ENCODE measurements at regions not wholly inside any gene's neighbourhood (a gene's known extent, or its start where the extent isn't known, plus 50 kb on each side); places are given as distances from the start of the nearest gene placed in this dataset.

- no peaks in the 10 kb centered on the region for H3K36me3 ChIP-seq
- no peak for ATAC-seq
- H3K27me3 ChIP-seq, result no peaks in the 10 kb centered on the region
- no peaks in the 10 kb centered on the region for H3K9me3 ChIP-seq
- H3K4me3 ChIP-seq, result no peak overlapping the region
- no peak overlapping the region for H3K27ac ChIP-seq
- WGBS, 2 donors (ENCODE audit: low coverage in 1 of 2), result 17 to 46% methylated on average over 2 to 4 of the region's 4 CpGs
- peaks cover 0 to 6% (median 0%) of the 10 kb centered on the region in 3 donors for H3K4me1 ChIP-seq
- TF ChIP-seq POLR2A (IDR thresholded peaks at IDR 0.05), result no peak
- no peak for TF ChIP-seq CTCF (IDR thresholded peaks at IDR 0.05)
- no peak for TF ChIP-seq EP300 (IDR thresholded peaks at IDR 0.05)
- no peak for TF ChIP-seq POLR2AphosphoS5 (IDR thresholded peaks at IDR 0.05)
Observed at GRCh38 chr4:113849771-113850170, 88.2 kb upstream of the CAMK2D start.

GRCh38 chr4:113847710-113848109 lies 86.2 kb upstream of the CAMK2D start:
- Histone ChIP-seq H3K4me1 (peaks cover 0 to 6% (median 0%) of the 10 kb centered on the region in 3 donors), H3K9me3 (no peaks in the 10 kb centered on the region), H3K27me3 (no peaks in the 10 kb centered on the region), H3K4me3 (no peak overlapping the region), H3K27ac (no peak overlapping the region), H3K36me3 (no peaks in the 10 kb centered on the region)
- no peak for ATAC-seq
- TF ChIP-seq EP300 (IDR thresholded peaks at IDR 0.05) (no peak), POLR2A (IDR thresholded peaks at IDR 0.05) (no peak), CTCF (IDR thresholded peaks at IDR 0.05) (no peak), POLR2AphosphoS5 (IDR thresholded peaks at IDR 0.05) (no peak)
- 86 to 93% methylated on average over 3 to 5 of the region's 5 CpGs for WGBS, 2 donors (ENCODE audit: low coverage in 1 of 2)

GRCh38 chr4:113846433-113846832 lies 84.9 kb upstream of the CAMK2D start:
- H3K27me3 ChIP-seq, result no peaks in the 10 kb centered on the region
- 89 to 92% methylated on average over 2 to 3 of the region's 4 CpGs for WGBS, 2 donors (ENCODE audit: low coverage in 1 of 2)
- ATAC-seq, result no peak
- H3K27ac ChIP-seq, result no peak overlapping the region
- H3K36me3 ChIP-seq, result no peaks in the 10 kb centered on the region
- no peaks in the 10 kb centered on the region for H3K9me3 ChIP-seq
- H3K4me3 ChIP-seq, result no peak overlapping the region
- no peak for TF ChIP-seq CTCF (IDR thresholded peaks at IDR 0.05)
- H3K4me1 ChIP-seq, result peaks cover 0 to 6% (median 0%) of the 10 kb centered on the region in 3 donors

GRCh38 chr4:113845138-113845537 lies 83.6 kb upstream of the CAMK2D start:
- Histone ChIP-seq H3K4me1 (peaks cover 0 to 6% (median 0%) of the 10 kb centered on the region in 3 donors), H3K27ac (no peak overlapping the region), H3K9me3 (no peaks in the 10 kb centered on the region), H3K36me3 (no peaks in the 10 kb centered on the region), H3K27me3 (no peaks in the 10 kb centered on the region), H3K4me3 (no peak overlapping the region)
- ATAC-seq, result no peak
- 80 to 82% methylated on average over 5 of the region's 5 CpGs for WGBS, 2 donors (ENCODE audit: low coverage in 1 of 2)
- TF ChIP-seq POLR2AphosphoS5 (IDR thresholded peaks at IDR 0.05) (no peak), EP300 (IDR thresholded peaks at IDR 0.05) (no peak), POLR2A (IDR thresholded peaks at IDR 0.05) (no peak)

- Histone ChIP-seq H3K4me1 (no peaks in the 10 kb centered on the region), H3K36me3 (no peaks in the 10 kb centered on the region), H3K9me3 (no peaks in the 10 kb centered on the region), H3K27ac (no peak overlapping the region), H3K27me3 (no peaks in the 10 kb centered on the region), H3K4me3 (no peak overlapping the region)
- no peak for ATAC-seq
- 69 to 85% methylated on average over 2 of the region's 2 CpGs for WGBS, 2 donors (ENCODE audit: low coverage in 1 of 2)
- TF ChIP-seq POLR2AphosphoS5 (IDR thresholded peaks at IDR 0.05) (no peak), POLR2A (IDR thresholded peaks at IDR 0.05) (no peak), CTCF (IDR thresholded peaks at IDR 0.05) (no peak), EP300 (IDR thresholded peaks at IDR 0.05) (no peak)
Observed at GRCh38 chr4:113844369-113844768, 82.8 kb upstream of the CAMK2D start.

Data from gastroesophageal sphincter (tissue), 4 donors.